ENCODE measurements at regions not wholly inside any gene's neighbourhood (a gene's known extent, or its start where the extent isn't known, plus 50 kb on each side); places are given as distances from the start of the nearest gene placed in this dataset.
"Not testable (repeated sequence)": the region's sequence is repeated elsewhere in the genome, so short reads cannot be mapped to it uniquely, and the experiment has no call there.

DNA sequence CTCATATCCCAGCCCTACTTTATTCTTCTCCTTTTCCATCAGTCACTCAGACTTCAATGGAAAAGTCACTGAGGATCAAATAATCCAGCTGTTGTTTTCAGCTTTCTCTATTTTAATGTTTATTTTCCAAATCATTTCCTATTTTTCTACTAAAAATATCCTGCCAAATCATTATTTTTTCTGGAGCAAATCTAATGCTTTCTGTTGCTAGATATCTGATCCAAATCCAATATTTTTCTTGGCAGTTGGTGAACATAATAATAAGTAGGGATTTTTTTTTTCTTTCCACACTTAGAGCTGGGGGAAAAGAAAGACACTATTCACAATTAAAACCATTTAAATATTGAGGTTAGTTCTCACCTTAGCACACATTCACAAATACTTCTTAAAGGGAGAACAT is 656.1 kb downstream of the DACH1 start:
- no peak for DNase-seq

DNA sequence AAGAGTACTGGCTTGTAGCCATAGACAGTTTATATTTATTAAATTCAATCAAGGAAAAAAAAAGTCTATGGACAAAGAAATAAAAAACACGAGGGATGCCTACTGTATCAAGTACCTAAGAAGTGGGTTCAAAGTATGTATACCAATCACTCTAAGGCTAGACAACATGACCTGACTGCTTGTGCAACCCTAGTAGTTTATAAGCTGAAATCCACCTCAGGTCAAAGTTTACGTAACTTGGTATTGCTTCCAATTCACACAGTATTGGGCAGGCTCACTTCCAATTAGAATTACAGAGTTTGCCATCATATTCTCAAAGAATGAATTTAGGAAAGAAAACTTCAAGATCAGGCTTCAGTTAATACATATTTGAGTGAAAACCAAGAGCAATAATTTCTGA is 657.8 kb downstream of the DACH1 start:
- DNase-seq, result no peak

DNA sequence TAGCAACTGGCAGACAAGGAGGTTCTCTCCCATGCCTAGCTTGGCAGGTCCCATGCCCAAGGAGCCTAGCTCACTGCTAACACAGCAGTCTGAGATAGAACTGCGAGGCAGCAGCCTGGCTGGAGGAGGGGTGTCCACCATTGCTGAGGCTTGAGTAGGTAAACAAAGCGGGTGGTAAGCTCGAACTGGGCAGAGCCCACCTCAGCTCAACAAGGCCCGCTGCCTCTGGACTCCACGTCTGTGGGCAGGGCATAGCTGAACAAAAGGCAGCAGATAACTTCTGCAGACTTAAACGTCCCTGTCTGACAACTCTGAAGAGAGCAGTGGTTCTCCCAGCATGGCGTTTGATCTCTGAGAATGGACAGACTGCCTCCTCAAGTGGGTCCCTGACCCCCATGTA is 682.4 kb downstream of the DACH1 start:
- DNase-seq, result not testable (repeated sequence)

DNA sequence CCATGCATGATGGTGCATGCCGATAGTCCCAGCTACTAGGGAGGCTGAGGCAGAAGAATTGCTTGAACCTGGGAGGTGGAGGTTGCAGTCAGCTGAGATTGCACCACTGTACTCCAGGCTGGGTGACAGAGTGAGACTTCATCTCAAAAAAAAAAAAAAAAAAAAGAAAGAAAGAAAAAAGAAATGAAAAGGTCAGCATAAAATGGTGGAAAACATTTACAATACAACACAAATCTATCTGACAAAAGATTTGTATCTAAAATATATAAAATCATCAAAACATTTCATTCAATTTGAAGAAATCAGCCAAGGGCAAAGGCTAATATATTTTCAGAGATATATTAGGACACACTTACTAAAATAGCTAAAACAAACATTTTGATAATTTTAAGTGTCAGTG is 683.7 kb downstream of the DACH1 start:
- DNase-seq, result not testable (repeated sequence)

DNA sequence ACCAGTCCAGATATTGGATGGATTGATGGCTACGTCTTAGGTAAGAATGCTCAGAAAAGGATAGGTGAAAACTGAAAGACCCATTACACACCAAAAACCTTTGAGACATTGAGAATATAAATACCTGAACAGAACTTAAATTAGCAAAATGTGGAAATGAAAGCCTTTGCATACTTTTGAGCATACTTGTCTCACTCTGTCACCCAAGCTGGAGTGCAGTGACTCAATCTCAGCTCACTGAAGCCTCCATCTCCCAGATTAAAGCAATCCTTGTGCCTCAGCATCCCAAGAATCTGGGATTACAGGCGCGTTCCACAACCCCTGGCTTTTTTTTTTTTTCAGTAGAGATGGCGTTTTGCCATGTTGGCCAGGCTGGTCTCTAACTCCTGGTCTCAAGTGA is 695.3 kb downstream of the DACH1 start:
- DNase-seq, result no peak

DNA sequence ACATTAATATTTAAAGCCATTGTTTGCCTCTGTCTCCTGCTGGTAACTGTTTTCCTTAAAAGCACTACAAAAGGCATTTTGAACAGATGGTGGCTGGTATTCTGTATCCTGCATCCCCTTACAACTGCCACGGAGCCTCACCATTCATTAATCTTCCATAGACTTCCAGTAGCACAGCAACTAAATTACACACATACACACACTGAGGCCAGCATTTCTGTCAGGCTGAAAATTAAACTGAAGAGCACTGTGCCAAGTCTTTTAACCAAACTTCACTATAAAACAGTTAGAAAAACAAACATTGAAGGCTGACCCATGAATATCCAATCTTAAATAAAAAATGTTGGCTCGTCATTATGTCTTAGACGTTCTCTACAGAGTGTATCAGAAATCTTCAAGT is 697.8 kb downstream of the DACH1 start:
- no peak for DNase-seq

DNA sequence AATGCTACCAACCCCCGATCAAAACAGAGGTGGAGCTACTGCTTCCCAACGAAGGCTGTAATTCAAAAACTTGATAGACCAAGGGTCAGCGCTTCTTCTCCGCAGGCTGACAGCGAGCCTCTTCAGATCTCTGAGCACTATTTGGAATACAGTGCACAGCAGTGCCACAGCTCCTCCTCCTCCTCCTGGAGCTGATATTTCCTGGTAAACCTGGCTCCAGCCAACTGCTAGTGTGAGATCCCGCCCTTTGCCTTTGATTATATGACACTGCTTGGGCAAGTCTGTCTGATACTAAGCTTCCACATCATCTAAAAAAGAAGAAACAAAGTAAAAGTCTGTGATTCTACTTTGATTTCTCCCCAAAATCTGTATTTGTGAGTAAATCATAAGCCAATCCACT is 710.5 kb downstream of the DACH1 start:
- DNase-seq, result no peak

DNA sequence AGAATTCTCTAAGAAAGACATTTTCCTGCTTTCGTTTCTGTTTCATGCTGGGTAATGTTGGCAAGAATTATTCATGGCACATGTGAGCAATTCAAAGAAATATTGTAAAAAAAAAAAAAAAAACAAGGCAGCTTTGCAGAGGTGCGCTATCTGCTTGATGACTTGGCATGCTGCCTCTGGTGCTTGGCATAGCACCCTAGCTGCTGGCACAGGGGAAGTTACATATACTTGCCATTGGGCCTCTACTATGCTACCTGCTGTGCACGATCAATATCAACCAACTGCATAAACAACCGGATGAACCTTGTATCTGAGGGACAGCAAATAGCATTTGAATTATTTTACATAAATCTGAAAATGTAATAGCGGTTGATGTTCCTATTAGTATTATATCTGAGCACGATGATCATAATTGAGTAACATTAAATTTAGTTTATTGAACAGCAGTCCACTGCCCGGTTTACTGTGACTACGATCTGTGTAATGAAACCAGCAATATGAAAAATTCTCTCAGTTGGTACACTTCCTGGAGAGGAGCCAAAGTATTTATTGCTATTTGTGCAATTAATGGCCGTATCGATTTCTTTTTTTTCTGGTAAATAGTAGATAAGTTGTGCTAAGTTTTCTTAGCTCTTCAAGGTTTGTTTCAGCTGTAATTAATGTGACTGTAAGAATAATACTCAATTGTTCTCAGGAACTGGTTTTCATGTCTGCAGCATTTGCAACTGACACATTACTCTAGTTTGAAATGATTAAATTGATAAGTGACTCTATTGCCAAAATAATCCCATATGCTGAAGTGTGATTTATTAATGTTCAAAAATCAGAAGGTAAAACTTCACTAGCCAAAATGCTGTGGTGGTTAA is 717.3 kb downstream of the DACH1 start:
- DNase-seq, result no peak

DNA sequence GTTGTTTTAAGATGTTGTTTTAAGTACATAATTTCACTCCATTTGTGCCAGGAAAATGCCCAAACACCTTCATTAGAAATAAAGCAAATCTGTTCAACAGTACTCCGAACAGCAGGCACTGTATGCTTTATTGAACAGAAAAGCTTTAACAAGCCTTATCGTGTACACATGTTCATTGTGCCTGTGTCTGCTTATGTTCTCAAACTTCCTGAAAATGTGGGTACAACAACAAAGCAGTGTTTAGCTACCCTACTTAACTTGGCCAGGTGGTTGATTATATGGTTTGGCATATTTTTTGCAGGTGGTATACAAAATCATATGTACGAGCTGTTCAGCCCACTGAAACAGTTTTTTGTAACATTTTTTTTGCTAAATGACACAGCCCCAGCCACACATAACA is 718.0 kb downstream of the DACH1 start:
- no peak for DNase-seq

DNA sequence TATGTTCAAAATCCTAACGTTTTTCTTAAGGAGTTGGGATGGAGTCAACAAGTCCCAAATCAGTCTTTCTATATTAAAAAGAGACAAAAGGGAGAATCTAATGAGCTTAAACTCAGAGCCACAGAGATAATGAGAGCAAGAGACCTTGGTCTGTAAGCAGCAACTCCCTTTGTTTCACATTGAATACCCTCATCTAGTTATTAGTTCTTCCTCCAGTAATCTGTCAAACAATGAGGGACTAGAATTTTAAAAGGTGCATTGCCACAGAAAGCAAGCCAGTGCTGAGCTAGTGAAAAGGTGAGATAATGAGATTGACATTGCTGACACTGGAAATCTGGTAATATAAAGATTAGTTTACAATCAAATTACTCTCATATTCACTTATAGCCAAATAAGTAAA is 718.6 kb downstream of the DACH1 start:
- DNase-seq, result no peak

DNA sequence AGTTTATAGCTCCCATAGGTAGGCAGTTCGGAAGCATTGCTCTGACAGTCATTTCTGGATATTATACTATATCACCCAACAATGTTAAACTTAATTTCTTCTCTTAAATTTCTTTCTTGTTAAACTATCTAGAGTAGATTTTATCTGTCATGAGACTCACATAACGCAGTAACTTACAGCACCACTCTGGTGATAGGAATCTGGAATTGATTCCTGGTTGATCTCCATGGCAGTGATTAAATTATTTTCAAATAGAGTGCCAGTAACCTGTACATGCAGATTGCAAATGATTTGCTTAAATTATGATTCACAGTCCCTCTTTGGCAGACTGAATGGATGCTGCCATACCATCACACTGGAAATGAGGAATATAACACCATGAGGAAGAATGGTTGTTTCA is 722.1 kb downstream of the DACH1 start:
- DNase-seq, result no peak

DNA sequence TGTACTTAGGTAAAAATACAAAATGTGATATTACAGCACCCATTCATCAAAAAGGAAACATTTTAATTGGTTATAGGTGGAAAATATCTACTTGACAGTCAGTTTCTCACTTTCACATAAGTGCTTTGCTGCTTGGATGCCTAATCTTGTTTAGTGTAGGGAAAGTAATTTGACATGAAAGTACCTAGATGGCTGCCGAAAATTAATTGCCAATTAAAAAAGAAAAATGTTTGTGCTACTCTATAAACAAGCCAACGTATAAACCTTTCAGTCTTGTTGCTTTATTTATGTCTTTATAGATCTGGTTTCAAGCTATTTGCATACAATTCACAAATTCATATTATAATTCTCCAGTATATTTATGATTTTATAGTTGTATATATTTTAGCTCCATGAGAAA is 729.9 kb downstream of the DACH1 start:
- DNase-seq, result no peak

DNA sequence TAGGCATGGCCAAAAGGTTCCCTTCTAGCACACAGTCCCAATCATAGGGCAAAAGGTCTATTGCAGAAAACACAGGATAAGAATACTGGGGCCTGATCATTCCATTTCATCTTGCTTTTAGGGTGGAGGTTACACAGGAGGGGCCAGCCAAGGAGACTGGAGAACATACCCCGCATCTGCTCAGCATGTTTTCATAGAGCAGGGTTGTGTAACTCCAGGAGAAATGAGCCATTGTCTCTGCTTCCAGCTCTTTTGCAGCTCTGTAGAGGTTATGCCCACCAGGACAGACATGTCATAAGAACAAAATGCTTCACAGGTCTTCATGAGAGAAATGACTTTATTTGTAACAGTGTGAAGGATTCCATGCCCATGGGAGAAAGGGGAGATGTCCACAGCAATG is 742.8 kb downstream of the DACH1 start:
- DNase-seq, result no peak

DNA sequence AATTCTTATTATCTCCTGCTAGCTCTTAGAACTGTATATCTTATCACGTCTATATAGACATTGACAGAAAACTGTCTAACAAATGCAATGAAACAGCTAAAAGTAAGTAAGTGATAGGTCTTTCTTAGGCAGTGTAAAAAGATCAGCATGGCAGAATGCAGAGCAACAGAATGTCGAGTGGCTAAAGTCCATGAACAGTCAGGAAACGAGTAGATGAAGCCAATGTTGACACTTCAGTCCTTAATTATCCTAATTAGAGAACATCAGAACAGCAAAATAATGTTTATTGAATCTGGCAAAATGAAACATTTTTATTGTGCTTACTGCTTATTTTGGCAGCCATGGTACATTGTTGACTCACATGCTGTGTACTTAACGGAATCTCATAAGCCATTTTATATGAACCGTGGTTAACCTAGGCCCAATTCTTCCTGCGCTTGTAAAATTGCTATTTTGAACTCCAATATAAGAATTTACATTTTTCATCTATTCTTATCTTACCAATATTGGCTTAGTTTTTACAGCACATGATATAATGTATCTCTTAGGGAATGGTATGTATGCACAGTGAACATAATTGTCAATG is 748.1 kb downstream of the DACH1 start:
- DNase-seq, result no peak

DNA sequence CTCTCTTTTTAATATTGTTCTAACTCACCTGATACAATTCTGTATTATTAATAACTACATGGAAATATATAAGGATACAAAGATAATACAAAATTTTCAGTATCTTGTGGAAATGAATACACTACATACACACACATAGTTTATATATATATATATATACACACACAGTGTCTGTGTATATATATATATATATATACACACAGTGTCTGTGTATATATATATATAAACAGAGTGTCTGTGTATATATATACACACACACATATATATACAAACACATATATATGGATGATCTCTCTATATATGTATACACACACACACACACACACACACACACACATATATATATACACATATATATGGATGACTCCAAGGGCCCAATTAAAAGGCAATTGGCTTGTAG is 749.1 kb downstream of the DACH1 start:
- DNase-seq, result no peak

DNA sequence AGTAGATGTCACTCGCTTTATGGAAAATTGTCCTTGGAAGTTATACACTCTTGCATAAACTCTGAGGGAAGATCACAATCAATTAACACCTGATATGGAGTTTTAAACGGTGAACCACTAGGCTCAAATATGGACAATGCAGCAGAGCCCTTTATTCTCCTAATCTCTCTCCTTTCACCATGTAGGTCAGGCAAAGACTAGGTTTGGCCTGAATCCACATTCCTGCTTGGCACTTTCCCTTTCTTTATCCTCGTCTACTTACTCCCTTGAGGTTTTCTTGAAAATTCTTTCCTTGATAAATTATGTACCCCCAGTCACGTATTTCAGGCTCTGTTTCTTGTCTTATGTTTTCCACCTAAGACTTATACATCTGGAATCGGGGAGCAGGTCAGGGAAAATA is 751.7 kb downstream of the DACH1 start:
- no peak for DNase-seq

DNA sequence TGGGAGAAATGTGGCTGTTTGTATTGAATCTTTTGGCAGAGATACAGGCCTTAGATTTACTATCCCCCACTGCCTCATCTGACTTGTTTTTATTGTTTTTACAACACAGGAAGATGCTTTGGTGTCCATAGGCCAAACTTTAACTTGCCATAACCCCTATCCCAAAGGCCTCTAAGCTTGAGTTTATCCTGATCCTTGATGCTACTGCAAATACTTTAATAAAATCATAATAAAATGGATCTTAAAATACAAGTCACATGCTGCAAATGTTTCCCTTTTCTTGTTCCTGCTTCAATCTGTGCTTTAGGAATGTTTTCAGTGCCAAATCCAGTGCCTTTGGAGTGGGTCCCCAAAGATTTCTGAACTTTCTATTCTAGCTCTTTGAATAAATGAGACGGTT is 770.6 kb downstream of the DACH1 start:
- DNase-seq, result no peak

DNA sequence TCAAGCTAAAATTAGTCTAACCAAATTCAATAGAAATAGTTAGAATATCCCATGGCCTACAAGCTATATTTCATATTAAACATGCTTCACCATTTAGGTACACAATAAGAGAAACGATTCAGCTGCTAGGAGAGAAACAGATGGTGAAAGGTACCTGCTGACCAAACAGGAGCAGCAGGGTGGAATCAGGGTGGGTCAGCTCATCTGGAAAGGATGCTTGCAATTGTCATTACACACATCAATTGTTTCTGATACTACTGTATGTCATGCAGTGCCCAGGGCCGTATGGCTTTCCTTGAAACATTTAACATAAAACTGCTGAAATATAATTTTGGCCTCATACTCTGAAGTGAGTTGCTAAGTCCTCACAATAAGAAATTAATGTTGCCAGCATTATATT is 776.0 kb downstream of the DACH1 start:
- DNase-seq, result no peak

DNA sequence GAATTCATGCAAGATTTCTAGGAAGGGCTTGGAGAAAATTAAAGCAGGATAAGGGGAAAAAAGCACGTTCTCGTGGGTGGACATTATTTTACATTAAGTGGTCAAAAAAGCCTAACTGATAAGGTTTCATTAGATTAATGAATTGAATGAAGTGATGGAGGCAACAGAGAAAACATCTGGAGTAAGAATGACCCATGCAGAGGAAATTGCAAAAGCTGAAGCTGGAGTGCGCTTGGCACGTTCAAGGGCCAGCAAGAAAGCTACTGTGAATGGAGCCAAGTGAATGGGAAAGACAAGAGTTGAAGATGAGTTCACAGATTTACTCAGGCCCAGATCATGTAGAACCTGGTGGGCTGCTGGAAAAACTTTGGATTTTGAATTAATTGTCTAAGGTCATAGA is 777.9 kb downstream of the DACH1 start:
- DNase-seq, result no peak

DNA sequence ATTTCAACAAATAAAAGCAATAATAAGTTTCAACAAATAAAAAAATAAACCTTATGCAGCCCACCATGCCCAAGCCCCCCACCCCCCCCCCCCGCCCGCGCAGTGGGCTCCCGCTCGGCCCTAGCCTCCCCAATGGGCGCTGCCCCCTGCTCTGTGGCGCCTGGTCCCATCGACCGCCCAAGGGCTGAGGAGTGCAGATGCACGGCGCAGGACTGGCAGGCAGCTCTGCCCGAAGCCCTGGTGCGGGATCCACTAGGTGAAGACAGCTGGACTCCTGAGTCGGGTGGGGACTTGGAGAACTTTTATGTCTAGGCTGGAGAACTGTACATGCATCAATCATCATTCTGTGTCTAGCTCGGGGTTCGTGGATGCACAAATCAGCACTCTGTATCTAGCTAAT is 779.6 kb downstream of the DACH1 start:
- no peak for DNase-seq

DNA sequence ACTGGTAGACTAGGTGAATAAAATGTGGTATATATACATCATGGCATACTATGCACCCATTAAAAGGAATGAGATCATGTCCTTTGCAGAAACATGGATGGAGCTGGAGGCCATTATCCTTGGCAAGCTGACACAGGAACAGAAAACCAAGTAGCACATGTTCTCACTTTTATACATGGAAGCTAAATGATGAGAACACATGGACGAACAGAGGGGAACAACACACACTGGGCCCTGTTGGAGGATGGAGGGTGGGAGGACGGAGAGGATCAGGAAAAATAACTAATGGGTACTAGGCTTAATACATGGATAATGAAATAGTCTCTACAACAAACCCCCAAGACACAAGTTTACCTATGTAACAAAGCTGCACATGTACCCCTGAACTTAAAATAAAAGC is 780.0 kb downstream of the DACH1 start:
- no peak for DNase-seq

DNA sequence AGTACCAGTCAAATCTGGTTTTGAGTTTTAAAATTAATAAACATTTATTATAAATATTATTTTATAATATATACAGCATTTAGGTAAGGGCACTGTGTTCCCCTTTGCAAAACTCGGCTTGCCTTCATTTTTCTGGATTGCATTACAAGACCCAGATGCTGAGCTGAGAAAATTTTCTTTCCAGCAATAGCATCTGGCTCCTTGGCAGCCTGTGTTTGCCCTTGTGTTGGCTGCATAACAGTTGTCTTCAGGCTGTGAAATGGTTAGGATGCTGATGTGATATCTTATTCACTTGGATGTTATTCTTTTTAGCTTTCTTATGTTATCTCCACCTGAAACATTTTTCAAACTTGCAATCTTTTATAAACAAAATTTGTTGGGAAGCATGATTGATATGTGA is 784.4 kb downstream of the DACH1 start:
- DNase-seq, result no peak

DNA sequence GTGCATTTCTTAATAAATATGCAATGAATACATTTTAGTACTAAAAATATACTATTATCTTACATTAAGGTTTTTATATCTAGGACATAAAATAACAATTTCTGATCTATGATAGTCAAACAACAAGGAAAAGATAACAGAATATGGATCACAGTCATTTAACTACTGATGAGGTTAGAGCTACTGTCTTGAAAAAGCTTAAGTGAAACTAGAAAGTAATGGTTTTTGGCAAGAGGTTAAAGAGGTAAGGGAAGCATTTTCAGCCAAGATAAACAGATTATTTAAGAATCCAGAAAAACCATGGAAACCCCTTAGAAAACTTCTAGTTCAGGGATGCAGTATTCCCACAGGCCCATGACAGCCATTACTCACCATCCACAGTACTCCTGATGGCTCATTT is 787.4 kb downstream of the DACH1 start:
- no peak for DNase-seq

DNA sequence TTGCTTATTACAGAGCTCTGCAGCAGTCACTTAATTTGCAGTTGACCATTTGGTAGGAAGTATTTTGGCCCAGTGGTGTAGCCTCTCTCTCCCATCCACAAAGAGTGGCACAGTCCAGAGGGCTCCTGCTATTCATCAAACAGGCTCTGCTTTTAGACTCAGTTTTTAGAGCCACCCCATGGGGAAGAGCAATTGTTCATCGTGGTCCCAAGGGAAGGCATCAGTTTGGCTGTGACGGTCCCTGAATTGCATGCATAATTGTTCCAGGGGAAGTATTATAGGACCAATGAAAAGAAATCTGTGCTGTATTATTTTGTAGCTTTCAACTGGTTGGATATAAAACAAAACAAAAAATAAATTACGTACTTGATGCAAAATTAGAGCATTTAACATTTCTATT is 799.0 kb downstream of the DACH1 start:
- DNase-seq, result no peak
